Cardiac fibroblast (primary cell): ENCODE measurements at regions not wholly inside any gene's neighbourhood (a gene's known extent, or its start where the extent isn't known, plus 50 kb on each side); places are given as distances from the start of the nearest gene placed in this dataset.

Experiments used
- DNase-seq, 2 donors: peaks; one replicate each; pipeline versions ENCODE4 v3.0.0 to v3.0.0-alpha.2; 2010; ENCODE audit warnings: low read depth in 2 of 2
- H3K4me3 ChIP-seq, 2 donors: replicated peaks in 1 of 2; 1 replicate in 1 of 2; 2 replicates in 1 of 2; pipeline ENCODE4 v1.5.1; 2011; ENCODE audit warnings: low read depth in 2 of 2, low read length in 2 of 2, mild to moderate bottlenecking in 2 of 2, moderate library complexity in 1 of 2
- TF ChIP-seq, protein P1 (sequence below): IDR thresholded peaks from one replicate; pipeline ENCODE4 v1.5.1; 2011; ENCODE audit warnings: low read depth, mild to moderate bottlenecking, low read length, inconsistent platforms

DNA sequence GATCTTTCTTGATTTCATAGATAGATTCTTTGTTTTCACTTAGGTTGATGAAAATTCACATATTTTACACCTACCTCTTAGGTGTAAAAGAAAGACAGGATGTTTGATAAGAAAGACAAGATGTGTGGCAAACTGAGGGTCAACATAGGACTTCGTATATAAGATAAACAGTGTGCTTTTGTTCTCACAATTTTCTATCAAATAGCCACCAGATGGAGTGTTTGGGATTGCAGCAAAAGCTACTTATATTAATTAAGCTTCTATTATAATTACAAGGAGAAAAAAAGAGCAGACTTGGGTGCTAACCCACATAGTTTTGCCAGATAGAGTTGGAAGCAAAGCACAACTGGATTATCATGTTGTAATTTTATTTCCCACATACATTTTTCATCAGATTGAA lies 232.9 kb downstream of the CDH7 start:
- TF ChIP-seq, protein P1, sequence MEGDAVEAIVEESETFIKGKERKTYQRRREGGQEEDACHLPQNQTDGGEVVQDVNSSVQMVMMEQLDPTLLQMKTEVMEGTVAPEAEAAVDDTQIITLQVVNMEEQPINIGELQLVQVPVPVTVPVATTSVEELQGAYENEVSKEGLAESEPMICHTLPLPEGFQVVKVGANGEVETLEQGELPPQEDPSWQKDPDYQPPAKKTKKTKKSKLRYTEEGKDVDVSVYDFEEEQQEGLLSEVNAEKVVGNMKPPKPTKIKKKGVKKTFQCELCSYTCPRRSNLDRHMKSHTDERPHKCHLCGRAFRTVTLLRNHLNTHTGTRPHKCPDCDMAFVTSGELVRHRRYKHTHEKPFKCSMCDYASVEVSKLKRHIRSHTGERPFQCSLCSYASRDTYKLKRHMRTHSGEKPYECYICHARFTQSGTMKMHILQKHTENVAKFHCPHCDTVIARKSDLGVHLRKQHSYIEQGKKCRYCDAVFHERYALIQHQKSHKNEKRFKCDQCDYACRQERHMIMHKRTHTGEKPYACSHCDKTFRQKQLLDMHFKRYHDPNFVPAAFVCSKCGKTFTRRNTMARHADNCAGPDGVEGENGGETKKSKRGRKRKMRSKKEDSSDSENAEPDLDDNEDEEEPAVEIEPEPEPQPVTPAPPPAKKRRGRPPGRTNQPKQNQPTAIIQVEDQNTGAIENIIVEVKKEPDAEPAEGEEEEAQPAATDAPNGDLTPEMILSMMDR, result no peak
- H3K4me3 ChIP-seq, result no peak overlapping the region
- DNase-seq, result no peak

DNA sequence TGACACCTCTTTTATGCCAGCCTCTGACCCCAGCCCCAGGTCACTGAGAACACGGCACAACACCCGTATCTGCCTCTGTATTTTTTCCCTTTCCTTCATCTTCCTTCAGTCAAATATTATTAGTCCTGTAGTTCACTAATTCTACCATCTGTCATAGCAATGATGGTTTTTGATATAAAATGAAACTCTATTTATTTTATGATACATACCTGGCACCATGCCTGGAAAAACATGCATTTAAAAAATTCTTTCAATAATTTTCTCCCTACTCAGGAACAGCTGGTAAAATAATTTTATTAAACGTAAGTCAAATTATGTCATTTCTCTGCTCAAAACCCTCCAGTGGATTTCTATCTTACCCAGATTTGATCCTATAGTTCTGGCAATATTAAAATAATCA lies 224.7 kb downstream of the CDH7 start:
- TF ChIP-seq, protein P1, result no peak
- no peak overlapping the region for H3K4me3 ChIP-seq
- peak in 1 of 2 donors; percentile 4 for DNase-seq

DNA sequence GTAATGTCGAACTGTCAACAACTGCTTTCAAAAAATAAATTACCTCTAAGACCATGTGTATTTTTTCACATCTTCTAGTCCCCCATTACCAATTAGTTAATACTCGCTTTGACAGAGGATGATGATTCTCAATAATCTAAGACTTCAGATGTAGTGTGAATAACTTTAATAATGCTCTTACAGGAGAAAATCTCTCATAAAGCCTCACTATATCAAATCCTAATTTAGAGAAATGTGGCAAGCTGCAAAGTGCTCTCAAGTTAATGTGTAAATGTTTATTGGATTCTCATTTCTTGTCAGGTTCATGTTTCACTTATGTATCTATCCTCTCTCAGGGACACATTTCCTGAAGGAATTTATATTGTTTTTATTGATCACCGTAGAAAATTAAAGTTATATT lies 223.9 kb downstream of the CDH7 start:
- no peak for DNase-seq
- no peak overlapping the region for H3K4me3 ChIP-seq
- TF ChIP-seq, protein P1, result no peak

DNA sequence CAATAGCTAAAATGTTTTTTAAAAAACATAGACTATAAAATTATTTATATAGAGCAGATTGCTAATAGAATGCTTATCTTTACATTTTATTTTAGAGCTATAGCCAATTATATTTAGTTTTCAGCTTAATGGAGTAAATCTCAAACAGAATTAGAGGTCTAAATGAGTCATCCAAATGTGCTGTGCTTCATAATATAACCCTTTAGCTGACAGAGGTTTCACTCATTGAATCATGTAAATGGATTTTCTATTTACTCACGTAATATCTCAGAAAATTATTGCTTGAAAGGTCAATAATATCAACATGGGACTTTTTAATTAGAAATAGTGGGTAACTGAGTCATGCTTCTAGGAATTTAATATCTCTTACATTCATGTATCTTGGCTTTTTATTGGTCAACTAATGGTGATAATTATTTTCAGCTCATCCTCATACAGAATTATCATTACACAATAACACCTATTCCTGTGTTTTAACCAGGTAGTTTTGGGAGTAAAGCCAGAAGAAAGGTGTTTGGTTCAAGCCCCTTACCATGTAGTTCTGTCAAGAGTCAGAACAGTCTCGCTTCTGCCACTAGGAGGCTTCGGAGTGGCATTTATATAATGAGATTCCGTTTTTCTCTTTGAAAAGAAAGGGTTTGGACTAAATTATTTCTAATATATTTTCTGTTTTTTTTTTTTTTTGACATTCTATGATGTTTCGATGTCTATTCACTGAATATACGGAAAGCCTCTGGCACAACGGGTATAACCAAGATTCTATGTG lies 217.6 kb downstream of the CDH7 start:
- no peak overlapping the region for H3K4me3 ChIP-seq
- TF ChIP-seq, protein P1, result peak; percentile 2
- no peak for DNase-seq

DNA sequence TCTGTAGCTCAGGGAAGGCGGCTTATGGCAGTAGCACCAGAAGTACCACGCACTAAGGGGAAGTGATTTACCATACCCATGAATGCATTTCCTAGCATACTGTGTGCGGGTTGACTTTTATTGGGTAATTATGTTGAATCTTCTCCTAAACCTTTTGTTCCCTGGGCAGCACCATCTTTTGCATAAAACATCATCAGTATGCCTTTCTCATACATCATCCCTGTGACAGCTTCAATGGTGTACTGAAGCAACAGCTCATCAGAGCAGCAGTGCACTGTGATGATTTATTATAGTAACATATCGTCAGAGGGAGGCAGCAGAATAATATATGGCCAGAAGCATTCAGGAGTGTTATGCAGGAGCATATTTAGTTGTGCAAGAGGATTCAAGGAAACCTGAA lies 204.9 kb downstream of the CDH7 start:
- TF ChIP-seq, protein P1, result no peak
- no peak overlapping the region for H3K4me3 ChIP-seq
- DNase-seq, result no peak

DNA sequence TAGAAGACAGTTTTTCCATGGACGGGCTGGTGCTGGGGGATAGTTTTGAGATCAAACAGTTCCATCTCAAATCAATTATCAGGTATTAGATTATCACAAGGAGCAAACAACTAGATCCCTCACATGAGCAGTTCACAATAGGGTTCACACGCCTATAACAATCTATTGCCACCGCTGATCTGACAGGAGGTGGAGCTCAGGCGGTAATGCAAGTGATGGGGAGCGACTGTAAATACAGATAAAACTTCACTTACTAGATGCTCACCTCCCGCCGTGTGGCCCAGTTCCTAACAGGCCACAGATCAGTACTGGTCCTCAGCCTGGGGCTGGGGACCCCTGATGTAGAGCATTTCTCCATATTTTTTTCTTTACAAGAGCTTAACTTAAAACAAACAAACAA lies 203.6 kb downstream of the CDH7 start:
- H3K4me3 ChIP-seq, result no peak overlapping the region
- DNase-seq, result no peak
- TF ChIP-seq, protein P1, result no peak

DNA sequence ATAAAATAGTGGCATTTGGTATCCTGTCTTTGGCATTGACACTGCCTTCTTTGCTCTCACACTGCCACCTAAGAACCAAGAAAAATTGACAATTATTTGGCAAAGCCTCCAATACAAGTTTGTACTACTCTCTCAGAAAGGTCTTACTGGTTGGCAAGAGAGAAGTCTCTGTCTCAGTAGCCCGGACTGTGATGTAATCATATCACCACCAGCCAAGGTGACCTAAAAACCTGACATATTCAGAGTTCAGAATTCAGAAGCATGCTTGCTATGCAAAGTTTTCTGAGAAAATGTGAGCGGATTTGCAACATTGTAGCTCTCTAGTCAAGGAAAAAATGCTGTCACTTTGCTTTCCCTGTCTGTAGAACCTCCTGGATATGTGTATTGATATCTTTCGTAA lies 196.0 kb downstream of the CDH7 start:
- TF ChIP-seq, protein P1, result no peak
- H3K4me3 ChIP-seq, result no peak overlapping the region
- DNase-seq, result no peak
